ENCODE measurements at regions not wholly inside any gene's neighbourhood (a gene's known extent, or its start where the extent isn't known, plus 50 kb on each side); places are given as distances from the start of the nearest gene placed in this dataset.

DNA sequence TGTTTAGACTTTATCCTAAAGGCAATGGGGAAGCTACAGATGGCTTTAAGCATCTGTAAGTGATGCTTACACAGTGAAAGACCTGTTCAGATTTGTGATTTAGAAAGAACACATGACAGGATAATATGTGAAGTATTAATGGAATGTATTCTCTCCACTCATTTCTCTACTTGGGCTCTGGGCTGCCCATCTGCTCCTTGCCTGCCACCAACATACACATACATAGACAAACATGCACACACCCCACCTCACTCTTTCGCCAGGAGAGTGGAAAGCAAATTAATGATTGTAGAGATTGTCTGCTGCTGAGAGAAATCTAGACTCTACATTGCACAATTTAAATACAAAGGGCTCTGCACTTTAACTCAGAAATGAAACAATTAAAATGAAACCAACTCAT, 61.0 kb upstream of the NFE2L2 start (continued):
- TF ChIP-seq CTCF (conservative IDR thresholded peaks at IDR 0.05; ENCODE audit: low read depth in 2 of 2) (no peak), ZNF114 (CRISPR knock-in tag; IDR thresholded peaks at IDR 0.05) (no peak), POLR2AphosphoS5 (IDR thresholded peaks at IDR 0.05; ENCODE audit: low read depth) (no peak), STAT1 (IDR thresholded peaks at IDR 0.05; ENCODE audit: unreplicated experiment) (no peak)

DNA sequence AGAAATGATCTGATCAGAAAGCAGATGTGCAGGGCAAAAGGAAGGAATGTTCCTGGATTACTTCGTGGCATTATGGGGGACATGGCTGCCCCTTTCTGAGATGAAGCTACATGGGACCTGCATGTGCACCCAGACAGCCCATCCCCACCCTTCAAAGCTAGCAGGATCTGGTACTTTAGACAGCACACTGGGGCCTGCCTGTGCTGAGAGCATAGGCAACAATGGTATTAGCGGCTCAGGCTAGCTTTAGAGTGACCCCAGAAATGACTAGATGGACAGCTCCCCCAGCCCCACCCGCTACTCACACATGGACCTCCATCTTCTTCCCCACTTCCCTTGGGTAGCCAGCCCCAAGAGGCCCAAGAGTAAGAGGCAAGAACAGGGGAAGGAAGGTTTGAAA, 61.5 kb upstream of the NFE2L2 start:
- Histone ChIP-seq H3K9me2 (ENCODE audit: insufficient read depth) (peaks cover 4% of the 10 kb centered on the region; the same call in 1 of the 2 replicates), H3K4me3 (no peak overlapping the region), H3K27ac (ENCODE audit: low read depth) (no peak overlapping the region), H4K20me1 (replicated peaks; ENCODE audit: insufficient read depth) (no peaks in the 10 kb centered on the region), H3K27me3 (ENCODE audit: insufficient read depth) (no peaks in the 10 kb centered on the region), H3F3A (replicated peaks; ENCODE audit: low read depth) (no peaks in the 10 kb centered on the region), H3K79me2 (replicated peaks; ENCODE audit: insufficient read depth) (no peaks in the 10 kb centered on the region), H3K4me2 (no peak overlapping the region), H2AFZ (no peak overlapping the region), H3K4me1 (ENCODE audit: insufficient read depth) (no peaks in the 10 kb centered on the region; the same call in 1 of the 2 replicates), H3K36me3 (ENCODE audit: insufficient read depth) (no peaks in the 10 kb centered on the region)
- Mint-ChIP-seq H3K9me3 (no peaks in the 10 kb centered on the region; the same call in 2 of the 3 replicates), H3K27ac (no peak overlapping the region), H3K27me3 (ENCODE audit: insufficient read depth, low read depth, poor library complexity) (no peaks in the 10 kb centered on the region), H3K36me3 (ENCODE audit: low read depth) (no peaks in the 10 kb centered on the region), H3K4me3 (no peak overlapping the region), H3K4me1 (peaks cover 10% of the 10 kb centered on the region; the same call in 2 of the 3 replicates)
- no peak for DNase-seq (ENCODE audit: low spot score)
- no peak for ATAC-seq
- no peak for TF ChIP-seq ZNF114 (CRISPR knock-in tag; IDR thresholded peaks at IDR 0.05)
- no peak for TF ChIP-seq ZNF331 (CRISPR knock-in tag; IDR thresholded peaks at IDR 0.05; ENCODE audit: low read depth)
- TF ChIP-seq EZH2 (IDR thresholded peaks at IDR 0.05; ENCODE audit: low read depth, unreplicated experiment), result no peak
- no peak for TF ChIP-seq JUNB (IDR thresholded peaks at IDR 0.05; ENCODE audit: unreplicated experiment)
- TF ChIP-seq, protein P1, sequence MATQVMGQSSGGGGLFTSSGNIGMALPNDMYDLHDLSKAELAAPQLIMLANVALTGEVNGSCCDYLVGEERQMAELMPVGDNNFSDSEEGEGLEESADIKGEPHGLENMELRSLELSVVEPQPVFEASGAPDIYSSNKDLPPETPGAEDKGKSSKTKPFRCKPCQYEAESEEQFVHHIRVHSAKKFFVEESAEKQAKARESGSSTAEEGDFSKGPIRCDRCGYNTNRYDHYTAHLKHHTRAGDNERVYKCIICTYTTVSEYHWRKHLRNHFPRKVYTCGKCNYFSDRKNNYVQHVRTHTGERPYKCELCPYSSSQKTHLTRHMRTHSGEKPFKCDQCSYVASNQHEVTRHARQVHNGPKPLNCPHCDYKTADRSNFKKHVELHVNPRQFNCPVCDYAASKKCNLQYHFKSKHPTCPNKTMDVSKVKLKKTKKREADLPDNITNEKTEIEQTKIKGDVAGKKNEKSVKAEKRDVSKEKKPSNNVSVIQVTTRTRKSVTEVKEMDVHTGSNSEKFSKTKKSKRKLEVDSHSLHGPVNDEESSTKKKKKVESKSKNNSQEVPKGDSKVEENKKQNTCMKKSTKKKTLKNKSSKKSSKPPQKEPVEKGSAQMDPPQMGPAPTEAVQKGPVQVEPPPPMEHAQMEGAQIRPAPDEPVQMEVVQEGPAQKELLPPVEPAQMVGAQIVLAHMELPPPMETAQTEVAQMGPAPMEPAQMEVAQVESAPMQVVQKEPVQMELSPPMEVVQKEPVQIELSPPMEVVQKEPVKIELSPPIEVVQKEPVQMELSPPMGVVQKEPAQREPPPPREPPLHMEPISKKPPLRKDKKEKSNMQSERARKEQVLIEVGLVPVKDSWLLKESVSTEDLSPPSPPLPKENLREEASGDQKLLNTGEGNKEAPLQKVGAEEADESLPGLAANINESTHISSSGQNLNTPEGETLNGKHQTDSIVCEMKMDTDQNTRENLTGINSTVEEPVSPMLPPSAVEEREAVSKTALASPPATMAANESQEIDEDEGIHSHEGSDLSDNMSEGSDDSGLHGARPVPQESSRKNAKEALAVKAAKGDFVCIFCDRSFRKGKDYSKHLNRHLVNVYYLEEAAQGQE (IDR thresholded peaks at IDR 0.05; ENCODE audit: unreplicated experiment), result no peak
- TF ChIP-seq CTCF (conservative IDR thresholded peaks at IDR 0.05; ENCODE audit: low read depth in 2 of 2), result no peak
- no peak for TF ChIP-seq CREB1 (CRISPR knock-in tag; IDR thresholded peaks at IDR 0.05; ENCODE audit: low read depth)
- TF ChIP-seq STAT1 (IDR thresholded peaks at IDR 0.05; ENCODE audit: unreplicated experiment), result no peak
- TF ChIP-seq POLR2AphosphoS5 (IDR thresholded peaks at IDR 0.05; ENCODE audit: low read depth), result no peak
- TF ChIP-seq EZH2phosphoT487 (IDR thresholded peaks at IDR 0.05; ENCODE audit: unreplicated experiment), result no peak
- TF ChIP-seq ETS1 (IDR thresholded peaks at IDR 0.05), result no peak
